GM21423 (cell line): ENCODE measurements at regions not wholly inside any gene's neighbourhood (a gene's known extent, or its start where the extent isn't known, plus 50 kb on each side); places are given as distances from the start of the nearest gene placed in this dataset.
"Not testable (repeated sequence)": the region's sequence is repeated elsewhere in the genome, so short reads cannot be mapped to it uniquely, and the experiment has no call there.

ENCODE experiments used
- ATAC-seq: cut with Tn5 transposase; IDR thresholded peaks from one replicate; pipeline ENCODE4 v1.9.1; 2021; ENCODE audit warnings: mild to moderate bottlenecking, moderate library complexity; ENCODE audit not compliant: unreplicated experiment

GRCh38 chr12:102669056-102669455 lies 188.7 kb upstream of the IGF1 start:
- ATAC-seq, result no peak

- ATAC-seq, result not testable (repeated sequence)
These were observed 185.8 kb upstream of the IGF1 start for GRCh38 chr12:102666176-102666575.

- ATAC-seq, result no peak
These were observed 179.0 kb upstream of the IGF1 start for GRCh38 chr12:102659200-102659911.

GRCh38 chr12:102653406-102653805 lies 173.0 kb upstream of the IGF1 start:
- no peak for ATAC-seq

GRCh38 chr12:102652645-102653313 lies 172.4 kb upstream of the IGF1 start:
- ATAC-seq, result no peak

- no peak for ATAC-seq
These were observed 165.6 kb upstream of the IGF1 start for GRCh38 chr12:102645968-102646367.

DNA sequence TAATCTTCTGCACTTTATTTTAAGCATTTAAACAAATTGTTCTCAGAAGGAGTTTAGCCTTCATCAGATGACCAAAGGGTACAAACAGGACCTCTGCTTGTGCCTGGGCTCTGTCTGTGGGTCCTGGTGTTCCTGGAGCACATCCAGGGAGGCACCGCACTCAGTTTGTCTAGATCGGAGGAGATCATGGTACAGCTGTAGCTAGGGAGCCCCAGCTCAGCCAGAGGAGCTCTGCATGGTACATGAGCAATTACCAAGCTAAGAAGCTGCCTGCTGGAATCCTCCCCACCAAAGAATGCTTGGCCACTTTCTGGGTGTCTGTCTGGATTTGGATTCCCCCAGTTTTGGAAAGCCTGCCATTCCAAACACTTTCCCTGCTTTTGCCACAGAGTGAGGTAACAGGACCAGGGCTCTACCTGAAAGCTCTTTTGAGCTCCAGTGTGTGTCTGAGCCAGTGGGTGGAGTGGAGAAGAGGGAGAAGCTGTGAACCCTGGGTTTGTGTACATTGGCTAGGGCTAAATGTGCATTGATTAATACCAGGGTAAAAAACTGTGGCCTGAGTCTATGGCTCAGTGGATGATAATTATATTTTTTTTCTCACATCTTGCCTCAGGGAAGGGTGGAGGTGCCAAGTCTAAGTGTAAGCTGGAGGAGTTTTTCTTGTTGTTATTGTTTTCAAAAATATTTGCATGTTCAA lies 163.7 kb upstream of the IGF1 start:
- ATAC-seq, result no peak

GRCh38 chr12:102642199-102642598 lies 161.8 kb upstream of the IGF1 start:
- ATAC-seq, result no peak

DNA sequence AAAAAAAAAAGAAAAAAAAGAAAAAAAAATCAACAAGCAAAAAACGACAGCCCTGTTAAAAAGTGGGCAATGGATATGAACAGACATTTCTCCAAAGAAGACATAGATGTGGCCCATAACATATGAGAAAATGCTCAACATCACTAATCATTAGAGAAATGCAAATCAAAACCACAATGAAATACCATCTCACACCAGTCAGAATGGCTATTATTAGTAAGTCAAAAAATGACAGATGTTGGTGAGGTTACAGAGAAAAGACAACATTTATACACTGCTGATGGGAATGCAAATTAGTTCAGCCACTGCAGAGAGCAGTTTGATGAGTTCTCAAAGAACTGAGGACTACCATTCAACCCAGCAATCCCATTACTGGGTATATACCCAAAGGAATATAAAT lies 160.3 kb upstream of the IGF1 start:
- ATAC-seq, result peak; percentile 58

- ATAC-seq, result no peak
These were observed 158.4 kb upstream of the IGF1 start for GRCh38 chr12:102638777-102639176.

- no peak for ATAC-seq
These were observed 153.7 kb upstream of the IGF1 start for GRCh38 chr12:102633981-102634605.

DNA sequence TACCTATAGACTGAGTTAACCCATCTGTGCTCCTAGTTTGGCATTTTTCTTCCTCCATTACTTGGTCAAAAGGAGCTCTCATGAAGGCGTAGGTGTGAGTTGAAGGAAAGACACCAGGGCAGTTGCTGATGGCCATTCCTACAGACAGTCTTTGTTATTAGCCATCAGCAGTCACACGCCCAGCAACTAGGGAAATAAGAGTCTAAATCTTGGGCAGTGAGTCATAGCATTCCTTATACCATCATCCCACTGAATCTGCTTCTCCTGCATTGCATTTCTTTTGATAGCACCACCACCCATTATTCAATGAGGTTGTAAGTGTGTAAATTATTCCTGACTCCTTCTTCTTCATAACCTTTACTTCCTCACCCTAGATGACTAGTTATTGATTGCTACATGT lies 150.9 kb upstream of the IGF1 start:
- ATAC-seq, result no peak

DNA sequence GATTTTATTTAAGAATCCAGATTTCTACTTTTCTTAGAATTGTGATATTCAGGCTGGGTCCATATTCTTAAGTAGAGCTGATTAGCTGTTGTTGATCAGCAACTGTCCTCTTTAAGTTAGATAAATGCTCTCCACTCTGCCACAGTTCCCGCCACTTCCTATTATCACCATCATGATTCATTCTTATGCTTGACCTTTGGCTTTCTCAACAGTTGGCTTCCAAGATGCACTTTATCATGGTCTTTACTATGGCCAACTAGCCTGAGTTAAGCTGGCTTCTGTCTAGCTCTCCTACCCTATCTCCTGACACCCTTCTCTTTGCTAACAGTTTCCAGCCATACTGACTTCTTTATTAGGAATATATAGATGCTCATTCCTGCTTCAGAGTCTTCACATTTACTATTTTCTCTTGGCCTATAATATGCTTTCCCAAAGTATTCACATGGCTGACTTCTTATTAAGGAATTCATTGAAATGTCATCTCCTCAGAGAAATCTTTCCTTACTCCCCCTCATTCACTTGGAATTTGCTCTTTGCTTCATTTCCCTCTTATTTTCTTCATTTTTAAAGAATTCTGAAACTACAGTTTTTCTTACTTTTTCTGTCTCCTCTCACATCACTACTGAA lies 149.0 kb upstream of the IGF1 start:
- no peak for ATAC-seq

- ATAC-seq, result no peak
These were observed 145.5 kb upstream of the IGF1 start for GRCh38 chr12:102625819-102626218.

DNA sequence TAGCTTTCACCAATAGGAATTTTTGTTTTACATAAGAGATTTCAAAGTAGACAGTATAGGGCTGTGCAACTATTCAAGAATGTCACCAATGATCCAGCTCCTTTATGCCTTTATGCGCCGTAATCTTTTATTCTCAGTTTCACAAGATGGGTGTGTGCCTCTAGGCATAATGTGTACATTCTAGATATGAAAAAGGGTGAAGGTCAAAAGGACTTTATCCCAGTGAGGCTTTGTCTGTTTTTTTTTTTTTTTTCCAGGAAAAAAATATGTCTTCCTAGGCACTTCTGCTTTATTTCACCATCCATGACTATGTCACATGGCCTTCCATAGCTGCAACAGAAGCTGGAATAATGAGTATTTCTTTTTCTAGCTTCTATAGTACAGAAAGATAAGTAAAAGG lies 142.3 kb upstream of the IGF1 start:
- no peak for ATAC-seq

GRCh38 chr12:102618197-102618877 lies 138.0 kb upstream of the IGF1 start:
- ATAC-seq, result no peak

GRCh38 chr12:102616692-102617091 lies 136.3 kb upstream of the IGF1 start:
- ATAC-seq, result no peak

- no peak for ATAC-seq
These were observed 131.6 kb upstream of the IGF1 start for GRCh38 chr12:102611995-102612394.

DNA sequence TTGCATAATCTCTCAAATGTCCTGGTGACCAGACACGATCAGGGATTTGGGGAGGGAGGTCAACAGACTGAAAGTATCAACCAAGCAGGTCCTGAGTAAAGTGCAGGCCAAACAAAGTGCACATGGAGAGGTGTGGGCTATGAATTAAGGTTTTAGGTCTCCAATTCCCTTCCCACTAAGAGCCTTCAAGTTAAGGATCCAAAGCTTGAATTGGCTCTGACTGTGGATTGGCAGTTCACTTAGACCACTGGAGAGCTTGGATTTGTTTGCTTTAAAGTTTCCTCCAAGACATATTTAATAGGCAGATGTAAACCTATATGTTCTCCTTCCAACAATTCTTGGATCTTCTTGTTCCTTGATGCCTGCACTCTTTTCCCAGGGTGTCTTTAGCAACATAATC lies 129.6 kb upstream of the IGF1 start:
- no peak for ATAC-seq

DNA sequence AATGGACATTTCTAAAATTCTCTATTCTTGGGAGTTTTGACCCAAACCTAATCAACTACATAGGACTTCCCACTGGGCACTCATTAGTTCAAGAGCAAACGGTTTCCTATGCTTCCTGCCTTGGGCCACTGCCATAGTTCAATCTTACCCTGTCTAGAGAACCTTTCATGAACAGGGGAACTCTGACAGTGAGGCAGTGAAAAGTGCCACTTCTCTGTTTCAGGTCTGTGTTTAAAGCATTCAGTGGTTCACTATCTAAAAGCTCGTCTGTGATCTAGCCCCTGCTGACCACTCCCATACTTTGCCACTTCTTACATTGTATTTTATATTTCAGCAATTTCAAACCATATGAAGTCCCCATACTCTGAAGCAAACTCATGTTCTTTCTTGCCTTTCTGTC lies 122.7 kb upstream of the IGF1 start:
- ATAC-seq, result no peak

DNA sequence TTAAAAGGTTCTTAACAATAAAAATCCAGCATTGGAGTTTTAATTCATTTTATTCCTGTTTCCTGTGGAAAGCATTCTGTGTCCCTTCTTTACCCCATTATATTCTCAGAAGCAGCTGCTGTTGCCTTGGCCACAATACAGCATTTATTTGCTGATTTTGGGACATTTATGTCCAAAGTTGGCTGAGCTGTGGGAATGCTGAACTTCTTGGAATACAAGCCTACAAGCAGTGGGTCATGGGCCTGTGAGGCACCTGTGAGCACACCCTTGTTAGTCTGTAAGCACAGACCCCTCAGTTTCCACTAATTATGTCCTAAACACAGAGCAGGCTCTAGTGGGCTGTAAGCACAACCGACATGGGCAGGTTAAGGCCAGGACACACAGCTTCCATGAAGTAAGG lies 122.2 kb upstream of the IGF1 start:
- no peak for ATAC-seq
